ENCODE measurements at regions not wholly inside any gene's neighbourhood (a gene's known extent, or its start where the extent isn't known, plus 50 kb on each side); places are given as distances from the start of the nearest gene placed in this dataset.

DNA sequence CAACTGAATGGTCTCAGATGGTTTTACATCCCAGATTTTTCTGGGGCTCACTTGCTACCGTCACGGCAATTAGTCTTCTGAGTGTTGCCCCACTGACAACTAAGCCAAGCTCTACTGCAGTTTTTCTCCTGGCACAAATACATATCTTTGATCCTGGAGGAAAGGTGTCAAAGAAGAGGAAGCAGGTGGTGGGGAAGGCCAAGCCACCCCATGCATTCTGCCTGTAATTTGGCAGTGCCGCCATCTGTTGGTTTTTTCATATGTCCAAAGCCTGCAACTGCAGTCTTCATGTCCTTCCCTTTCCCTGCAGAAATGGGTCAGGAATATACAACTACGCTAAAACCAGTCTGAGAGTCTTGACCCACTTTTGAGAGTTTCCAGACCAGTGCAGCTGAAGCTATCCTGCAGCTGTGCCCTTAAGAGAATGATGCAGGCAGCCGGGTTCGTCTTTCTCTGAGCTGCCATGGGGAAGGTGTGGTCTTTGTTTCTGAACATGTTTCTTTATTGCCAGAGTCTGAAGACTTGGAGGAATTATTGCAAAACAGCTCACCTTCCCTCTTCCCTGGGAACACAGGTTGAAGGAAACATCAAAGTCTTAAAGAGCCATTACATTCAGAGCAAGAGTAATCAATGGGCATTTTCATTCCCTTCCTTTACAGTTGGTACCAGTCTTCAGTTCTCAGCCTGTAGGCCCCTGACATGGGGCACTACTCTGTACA, 71.8 kb upstream of the ATL2 start:
- DNase-seq = no peak

- DNase-seq = peak in 1 of 2 experiments; percentile 38
Observed at GRCh38 chr2:38446906-38447561, 70.0 kb upstream of the ATL2 start.

DNA sequence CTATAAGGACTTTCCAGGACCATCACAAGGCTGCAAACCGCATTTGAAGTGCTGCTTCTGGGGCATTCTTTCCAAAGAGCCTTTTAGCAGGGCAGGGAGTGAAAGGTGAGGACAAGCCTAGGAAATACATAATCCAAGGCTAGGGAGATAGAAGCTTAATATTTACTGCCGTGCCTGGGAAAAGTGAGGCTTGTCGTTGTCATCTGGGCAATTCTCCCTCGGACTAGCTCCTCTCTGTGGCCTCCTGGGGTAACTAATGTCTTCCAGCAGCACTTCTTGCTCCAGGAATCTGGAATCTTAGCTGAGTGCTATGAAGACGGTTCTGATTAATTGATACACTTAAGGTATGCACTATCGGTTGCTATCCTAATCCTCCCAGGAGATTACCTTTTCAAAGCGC, 69.3 kb upstream of the ATL2 start:
- peak in 1 of 2 experiments; percentile 48 for DNase-seq

GRCh38 chr2:38444247-38444646, 67.2 kb upstream of the ATL2 start:
- DNase-seq = no peak

DNA sequence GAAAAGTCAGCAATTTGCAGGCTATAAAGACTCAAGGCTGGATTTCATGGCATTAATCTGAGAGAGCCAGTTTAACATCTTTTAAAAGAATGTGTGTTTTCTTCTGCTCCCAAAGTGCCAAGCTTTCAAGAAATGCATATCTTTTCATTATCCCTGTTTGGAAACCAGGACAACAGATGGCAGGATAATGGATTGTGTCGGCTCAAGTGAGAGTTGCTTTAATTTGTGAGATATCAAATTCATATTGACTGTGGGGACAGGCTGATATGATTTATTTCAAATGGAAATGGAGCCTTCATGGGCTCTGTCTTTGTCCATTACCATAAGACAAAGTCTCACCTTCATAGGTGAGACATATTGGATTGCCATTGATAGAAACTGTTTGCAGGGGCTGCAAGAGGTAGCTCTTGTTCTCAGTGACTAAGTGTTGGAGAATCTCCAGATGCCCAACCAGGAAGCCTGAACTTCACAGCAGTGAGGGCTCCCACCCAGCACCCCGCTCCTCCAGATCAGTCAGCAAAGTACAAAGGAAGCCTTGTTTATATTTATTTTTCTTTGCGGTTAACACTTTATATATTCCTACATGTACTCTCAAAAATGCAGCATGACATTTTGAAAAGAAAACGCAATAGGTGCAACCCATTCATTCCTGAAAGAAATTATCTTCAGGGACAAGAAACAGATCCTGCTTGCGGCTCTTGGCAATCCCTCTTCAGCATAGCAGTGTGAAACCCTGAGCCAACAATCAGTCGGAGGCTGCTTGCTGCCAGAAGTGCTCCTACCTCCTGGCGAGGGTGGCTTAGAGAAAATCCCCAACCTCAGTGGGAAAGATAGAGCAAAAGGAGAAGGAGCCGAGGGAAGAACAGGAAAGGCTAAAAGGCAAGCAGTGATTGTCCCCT, 65.8 kb upstream of the ATL2 start:
- no peak for DNase-seq

- DNase-seq = no peak
Observed at GRCh38 chr2:38441346-38441745, 64.3 kb upstream of the ATL2 start.

- DNase-seq = no peak
Observed at GRCh38 chr2:38440655-38441054, 63.6 kb upstream of the ATL2 start.

DNA sequence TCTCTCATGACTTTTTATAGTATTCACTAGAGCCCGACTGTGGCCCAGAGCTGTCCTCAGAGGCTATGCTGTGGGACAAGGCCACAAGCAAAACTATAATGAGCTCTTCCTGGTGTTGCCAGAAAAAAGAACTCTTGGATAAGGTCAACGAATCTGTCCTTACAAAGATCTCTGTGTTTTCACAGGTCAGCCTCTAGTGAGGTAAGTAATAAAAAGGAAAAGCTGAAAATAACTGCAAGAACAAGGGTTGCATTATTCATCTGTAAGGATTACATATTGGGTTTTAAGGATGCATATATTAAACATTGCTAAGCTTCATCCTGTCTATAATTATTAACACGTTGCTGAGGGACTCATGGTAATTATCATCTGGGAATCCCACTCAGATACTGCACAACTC, 62.8 kb upstream of the ATL2 start:
- DNase-seq = no peak

DNA sequence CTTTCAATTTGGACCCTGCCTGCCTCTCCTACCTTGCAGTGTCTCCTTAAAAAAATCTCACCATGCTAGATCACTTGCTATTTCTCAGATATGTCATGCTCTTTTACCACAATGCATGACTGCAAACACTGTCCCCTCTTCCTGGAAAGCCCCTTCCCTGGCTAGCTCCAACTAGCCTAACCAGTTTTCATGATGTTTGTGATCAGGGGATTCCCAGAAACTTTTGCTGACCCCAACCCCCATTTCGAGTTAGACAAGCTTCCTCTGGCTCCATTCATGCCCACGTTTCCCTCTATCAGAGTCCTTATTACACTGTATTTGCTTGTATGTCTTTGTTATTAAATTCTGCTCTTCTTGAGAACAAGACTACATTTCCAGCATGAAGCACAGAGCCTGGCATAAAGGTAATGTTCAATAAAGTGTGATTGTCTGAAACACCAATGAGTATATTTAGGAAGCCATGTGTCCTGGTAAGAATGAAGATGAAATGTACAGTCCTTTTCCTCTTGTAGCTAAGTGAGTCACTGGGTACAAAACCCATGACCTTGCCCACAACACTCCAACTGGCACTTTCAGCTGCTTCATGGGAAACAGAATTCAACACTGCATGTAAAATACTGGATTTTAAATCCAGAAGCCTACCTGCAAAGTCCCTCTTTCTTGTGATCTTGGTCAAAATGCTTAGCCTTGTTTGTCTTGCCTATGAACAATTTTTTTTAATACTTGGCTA, 62.0 kb upstream of the ATL2 start:
- DNase-seq = no peak

DNA sequence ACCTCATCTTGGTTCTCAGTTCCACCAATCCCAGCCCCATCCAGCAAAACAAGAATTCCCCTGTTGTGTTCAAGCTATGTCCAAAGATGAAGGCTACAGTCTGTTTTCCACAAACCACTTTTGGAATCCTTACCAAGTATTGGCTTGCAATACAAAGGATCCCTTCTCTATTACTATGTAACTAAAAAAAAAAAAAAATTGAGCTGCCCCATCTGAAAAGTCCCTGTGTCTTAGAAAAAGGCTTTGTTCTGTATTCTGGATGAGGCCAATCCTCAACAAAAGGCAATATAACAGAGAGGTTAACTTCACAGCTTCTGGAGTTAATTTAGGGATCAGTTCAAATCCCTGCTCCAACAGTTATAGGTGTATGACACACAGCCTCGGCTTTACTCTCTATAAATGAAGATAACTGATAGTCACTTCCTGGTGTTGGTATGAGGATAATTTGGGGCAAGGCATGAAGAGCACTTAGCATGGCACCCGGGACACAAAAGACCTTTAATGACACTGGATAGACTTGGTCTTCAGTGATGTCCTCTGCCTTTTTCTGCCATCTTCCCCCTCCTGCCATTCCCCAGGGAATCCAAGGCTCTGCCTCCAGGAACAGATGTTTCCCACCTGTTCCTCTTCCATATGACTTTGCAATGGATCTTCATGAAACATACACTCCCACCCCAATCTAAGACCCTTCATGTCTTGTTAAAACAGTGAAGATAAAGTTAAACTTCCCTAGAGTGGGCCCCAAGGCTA, 61.2 kb upstream of the ATL2 start:
- no peak for DNase-seq

- DNase-seq = no peak
Observed at GRCh38 chr2:38436227-38436664, 59.2 kb upstream of the ATL2 start.

DNA sequence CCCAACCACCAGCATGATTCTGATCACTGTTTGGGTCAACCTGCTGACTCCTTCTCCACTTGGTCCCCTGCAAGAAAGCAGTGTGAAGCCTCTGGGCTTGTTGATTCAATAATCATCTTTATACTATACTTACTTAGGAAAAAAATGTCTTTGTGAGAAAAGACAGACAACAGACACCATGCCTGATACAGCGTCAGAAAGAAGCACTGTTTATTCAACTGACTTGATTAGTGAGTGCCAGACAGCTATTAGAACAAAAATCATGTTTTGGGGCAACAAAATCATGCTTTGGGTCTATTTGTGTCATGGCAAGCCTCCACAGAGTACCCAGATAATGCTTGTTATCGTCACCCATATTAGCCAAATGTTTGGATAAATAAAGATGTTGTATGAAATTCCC, 58.7 kb upstream of the ATL2 start:
- DNase-seq = no peak

GRCh38 chr2:38434595-38434994, 57.5 kb upstream of the ATL2 start:
- no peak for DNase-seq

DNA sequence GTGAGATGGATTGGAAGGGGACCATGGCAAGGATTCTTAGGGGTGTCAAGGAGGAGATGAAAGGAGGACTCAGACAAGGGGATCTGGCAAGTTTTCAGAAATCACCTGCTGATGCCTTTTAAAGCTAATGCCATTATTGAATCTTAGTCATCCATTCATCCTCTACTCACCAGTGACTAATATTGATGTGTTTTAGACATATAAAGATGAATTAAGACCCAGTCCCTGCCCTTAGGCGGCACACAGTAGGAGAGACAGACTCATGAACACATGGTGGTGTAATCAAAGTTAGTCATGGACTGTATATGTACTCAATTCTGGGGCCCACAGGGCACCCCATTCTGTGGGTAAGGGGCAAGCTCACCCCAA, 56.5 kb upstream of the ATL2 start:
- DNase-seq = no peak

- no peak for DNase-seq
Observed at GRCh38 chr2:38432820-38433606, 55.9 kb upstream of the ATL2 start.

DNA sequence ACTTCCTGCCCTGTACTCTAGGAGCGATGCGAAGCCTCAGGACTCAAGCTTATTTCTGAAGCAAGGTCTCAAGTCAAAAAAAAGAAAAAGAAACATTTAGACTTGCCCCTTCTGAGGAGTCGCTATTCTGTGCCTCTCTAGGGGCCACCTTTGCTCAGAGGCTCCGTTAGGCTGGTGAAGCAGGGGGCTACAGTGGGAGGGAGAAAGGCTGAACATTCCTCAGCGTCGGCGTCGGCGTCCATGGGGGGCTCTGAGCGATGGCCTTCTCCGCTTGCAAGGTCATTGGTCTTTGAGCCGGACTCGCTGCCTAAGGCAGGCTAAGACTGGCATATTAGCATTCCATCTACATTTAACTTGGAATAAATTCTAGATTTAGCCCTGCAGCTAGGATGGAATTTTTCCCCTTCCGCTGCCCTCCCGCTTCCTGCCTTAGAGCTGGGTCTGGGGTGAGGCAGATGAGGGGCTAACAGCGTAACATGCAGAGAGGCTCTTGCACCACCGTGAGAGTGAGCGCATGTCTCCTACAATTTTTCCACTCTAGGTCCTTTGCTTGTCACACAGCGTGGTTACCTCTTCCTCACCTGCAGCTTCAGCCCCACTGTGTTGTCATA, 53.6 kb upstream of the ATL2 start:
- DNase-seq = no peak

GRCh38 chr2:38430196-38430595, 53.1 kb upstream of the ATL2 start:
- DNase-seq = no peak

DNA sequence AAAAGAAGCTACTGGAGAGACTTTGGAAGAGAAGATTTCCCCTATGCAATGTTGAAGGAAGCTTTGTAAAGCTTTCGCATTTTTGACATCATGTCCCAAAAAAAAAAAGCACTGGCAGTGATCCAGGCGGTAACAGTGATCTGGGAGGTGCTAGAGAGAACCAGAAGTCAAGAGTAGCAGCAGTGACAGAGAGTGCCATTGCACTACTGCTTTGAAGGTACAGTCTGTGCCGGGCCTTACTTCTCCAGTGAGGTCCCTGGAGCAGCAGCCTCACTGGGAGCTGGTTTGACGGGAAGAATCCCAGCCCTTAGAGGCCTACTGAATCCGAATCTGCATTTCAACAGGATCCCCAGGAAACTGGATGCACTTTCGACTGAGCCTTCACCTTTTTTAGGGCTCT, 50.9 kb upstream of the ATL2 start:
- no peak for DNase-seq

DNA sequence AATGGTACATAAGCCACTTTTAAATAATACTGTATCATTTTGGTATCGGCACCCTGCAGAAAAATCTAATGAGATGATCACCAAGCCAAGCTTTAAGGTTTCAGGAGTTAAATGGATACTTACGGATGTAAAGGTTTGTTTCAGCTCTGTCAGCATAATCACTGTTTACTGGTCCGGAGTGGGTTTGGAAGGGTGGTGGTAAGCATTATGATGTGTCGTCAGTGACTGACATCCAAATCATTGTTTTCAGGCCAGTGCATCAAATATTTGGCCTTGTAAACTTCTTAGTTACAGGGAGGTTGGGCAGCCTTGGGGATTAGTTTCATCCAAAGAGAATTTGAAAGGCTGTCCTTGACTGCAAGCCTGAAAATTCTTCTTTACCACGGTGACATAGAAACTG, 50.0 kb upstream of the ATL2 start:
- DNase-seq = no peak
